Hepatocyte (in vitro differentiated cells): ENCODE measurements at regions not wholly inside any gene's neighbourhood (a gene's known extent, or its start where the extent isn't known, plus 50 kb on each side); places are given as distances from the start of the nearest gene placed in this dataset.

Source experiments
- CTCF ChIP-seq: fragments of 200-600 bp; sonication (generic); IDR thresholded peaks from 2 replicates; pipeline ENCODE4 v1.5.1; 2016; ENCODE audit warnings: antibody characterized with exemption, mild to moderate bottlenecking; ENCODE audit not compliant: poor library complexity
- EZH2 ChIP-seq: fragments of 200-600 bp; sonication (generic); IDR thresholded peaks from 2 replicates; pipeline ENCODE4 v1.6.1; 2016; ENCODE audit warnings: antibody characterized with exemption, mild to moderate bottlenecking, borderline replicate concordance
- EZH2phosphoT487 ChIP-seq: fragments of 200-600 bp; sonication (generic); IDR thresholded peaks from one replicate; pipeline ENCODE4 v1.6.1; 2018; ENCODE audit warnings: antibody characterized with exemption, mild to moderate bottlenecking, low read depth, moderate library complexity; ENCODE audit not compliant: unreplicated experiment, severe bottlenecking

- TF ChIP-seq EZH2 (no peak), CTCF (no peak), EZH2phosphoT487 (no peak)
Observed at GRCh38 chr6:137725949-137726348, 141.1 kb upstream of the TNFAIP3 start.
